NT2/D1 (cell line): ENCODE measurements at regions not wholly inside any gene's neighbourhood (a gene's known extent, or its start where the extent isn't known, plus 50 kb on each side); places are given as distances from the start of the nearest gene placed in this dataset.

Source experiments
- SUZ12 ChIP-seq: IDR thresholded peaks from 2 replicates; pipeline ENCODE4 v1.6.1; 2011; ENCODE audit not compliant: insufficient read length, insufficient read depth; ENCODE audit errors: extremely low read depth
- YY1 ChIP-seq: IDR thresholded peaks from 2 replicates; pipeline ENCODE4 v1.6.1; 2011; ENCODE audit not compliant: insufficient read length, insufficient read depth
- ZNF274 ChIP-seq: IDR thresholded peaks from 2 replicates; pipeline ENCODE4 v1.6.1; 2011; ENCODE audit warnings: mild to moderate bottlenecking, low read depth, low read length

DNA sequence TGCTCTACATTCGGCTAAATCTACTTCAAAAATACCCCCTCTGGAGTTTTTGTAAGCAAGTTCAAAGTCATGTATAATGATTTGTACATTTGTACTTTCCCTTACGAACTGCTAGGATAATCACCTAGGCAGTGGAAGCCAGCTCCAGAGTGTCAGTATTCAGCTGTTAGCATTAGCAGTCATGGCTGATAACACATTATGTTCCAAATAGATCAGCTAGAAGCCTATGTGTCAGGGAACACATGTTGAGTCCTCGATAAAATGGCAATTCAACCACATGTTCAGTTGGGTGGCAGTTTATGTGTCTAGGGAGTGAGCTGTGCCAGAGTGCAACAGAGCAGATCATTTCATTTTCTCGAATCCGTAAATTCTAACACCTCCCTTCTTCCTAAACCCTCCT, 65.8 kb upstream of the KRTAP11-1 start:
- TF ChIP-seq SUZ12 = no peak
- TF ChIP-seq ZNF274 = no peak
- no peak for TF ChIP-seq YY1
